Activated CD4-positive, alpha-beta memory T cell treated with anti-CD3 and anti-CD28 coated beads for 36 hours (primary cell): ENCODE measurements at regions not wholly inside any gene's neighbourhood (a gene's known extent, or its start where the extent isn't known, plus 50 kb on each side); places are given as distances from the start of the nearest gene placed in this dataset.

Source experiments
- CTCF ChIA-PET: fragments of 350-600 bp; sonication (Branson Sonifier 250); formaldehyde crosslinking; loops from one replicate; lab custom pipeline; 2021; ENCODE audit warnings: antibody characterized with exemption, inconsistent platforms; lab: Charles Lee
- POLR2A ChIA-PET: fragments of 350-600 bp; sonication (Branson Sonifier 250); formaldehyde crosslinking; loops from one replicate; lab custom pipeline; 2021; ENCODE audit warnings: antibody characterized with exemption; lab: Charles Lee
- DNase-seq: peaks from one replicate; pipeline ENCODE4 v3.0.0-alpha.2; 2020
- H3K27ac Mint-ChIP-seq: one replicate; pipeline ENCODE4 v1.8.0; 2021; ENCODE audit warnings: mixed read lengths
- H3K27me3 Mint-ChIP-seq: one replicate; pipeline ENCODE4 v1.8.0; 2021; ENCODE audit warnings: mixed read lengths
- H3K36me3 Mint-ChIP-seq: one replicate; pipeline ENCODE4 v1.8.0; 2021; ENCODE audit warnings: mixed read lengths
- H3K4me1 Mint-ChIP-seq: one replicate; pipeline ENCODE4 v1.8.0; 2021; ENCODE audit warnings: low read depth, mixed read lengths
- H3K4me3 Mint-ChIP-seq: one replicate; pipeline ENCODE4 v1.8.0; 2021; ENCODE audit warnings: mild to moderate bottlenecking, mixed read lengths
- H3K9me3 Mint-ChIP-seq: one replicate; pipeline ENCODE4 v1.8.0; 2021; ENCODE audit warnings: mixed read lengths
- intact Hi-C: fragments of 100-400 bp; cut with micrococcal nuclease; formaldehyde crosslinking; loops from one replicate; pipeline ENCODE4 v1.15.1; 2023

- Mint-ChIP-seq H3K27me3 (no peaks in the 10 kb centered on the region), H3K4me1 (no peaks in the 10 kb centered on the region), H3K4me3 (no peak overlapping the region), H3K9me3 (peaks cover 18% of the 10 kb centered on the region), H3K36me3 (no peaks in the 10 kb centered on the region), H3K27ac (no peak overlapping the region)
- intact Hi-C loops: no loop called here
- ChIA-PET CTCF (no interaction called here), POLR2A (no interaction called here)
- no peak for DNase-seq
Measured at GRCh38 chr9:78724896-78725295, 428.0 kb downstream of the PSAT1 start.

- no peaks in the 10 kb centered on the region for H3K36me3 Mint-ChIP-seq
- H3K9me3 Mint-ChIP-seq: peaks cover 18% of the 10 kb centered on the region
- no peaks in the 10 kb centered on the region for H3K27me3 Mint-ChIP-seq
- H3K4me1 Mint-ChIP-seq: no peaks in the 10 kb centered on the region
- ChIA-PET POLR2A (no interaction called here), CTCF (no interaction called here)
- DNase-seq: no peak
- intact Hi-C loops: no loop called here
- H3K27ac Mint-ChIP-seq: no peak overlapping the region
- no peak overlapping the region for H3K4me3 Mint-ChIP-seq
Measured at GRCh38 chr9:78725503-78725902, 428.6 kb downstream of the PSAT1 start.

GRCh38 chr9:78745331-78745730 is 448.4 kb downstream of the PSAT1 start:
- no peaks in the 10 kb centered on the region for H3K4me1 Mint-ChIP-seq
- no peaks in the 10 kb centered on the region for H3K27me3 Mint-ChIP-seq
- no peak overlapping the region for H3K27ac Mint-ChIP-seq
- ChIA-PET CTCF (no interaction called here), POLR2A (no interaction called here)
- H3K9me3 Mint-ChIP-seq: no peaks in the 10 kb centered on the region
- intact Hi-C loops: no loop called here
- H3K36me3 Mint-ChIP-seq: no peaks in the 10 kb centered on the region
- H3K4me3 Mint-ChIP-seq: no peak overlapping the region
- DNase-seq: no peak

- Mint-ChIP-seq H3K27me3 (no peaks in the 10 kb centered on the region), H3K4me3 (no peak overlapping the region), H3K4me1 (no peaks in the 10 kb centered on the region), H3K9me3 (no peaks in the 10 kb centered on the region), H3K27ac (no peak overlapping the region), H3K36me3 (no peaks in the 10 kb centered on the region)
- POLR2A ChIA-PET: interaction anchor here (0.6 kb wide), 1 partner anchor 40 kb away, joined by 3 read pairs; no protein-coding TSS in a partner anchor
- intact Hi-C loops: no loop called here
- DNase-seq: no peak
- CTCF ChIA-PET: no interaction called here
Measured at GRCh38 chr9:78746010-78746409, 449.1 kb downstream of the PSAT1 start.

- no peak overlapping the region for H3K27ac Mint-ChIP-seq
- peaks cover 3% of the 10 kb centered on the region for H3K9me3 Mint-ChIP-seq
- ChIA-PET POLR2A (no interaction called here), CTCF (no interaction called here)
- no peak for DNase-seq
- H3K27me3 Mint-ChIP-seq: no peaks in the 10 kb centered on the region
- no peaks in the 10 kb centered on the region for H3K4me1 Mint-ChIP-seq
- no peaks in the 10 kb centered on the region for H3K36me3 Mint-ChIP-seq
- intact Hi-C loops: no loop called here
- no peak overlapping the region for H3K4me3 Mint-ChIP-seq
Measured at GRCh38 chr9:78753039-78753438, 456.1 kb downstream of the PSAT1 start.

- no peaks in the 10 kb centered on the region for H3K27me3 Mint-ChIP-seq
- H3K4me3 Mint-ChIP-seq: no peak overlapping the region
- intact Hi-C loops: no loop called here
- no peaks in the 10 kb centered on the region for H3K36me3 Mint-ChIP-seq
- ChIA-PET POLR2A (no interaction called here), CTCF (no interaction called here)
- no peaks in the 10 kb centered on the region for H3K4me1 Mint-ChIP-seq
- peaks cover 3% of the 10 kb centered on the region for H3K9me3 Mint-ChIP-seq
- no peak overlapping the region for H3K27ac Mint-ChIP-seq
- no peak for DNase-seq
Measured at GRCh38 chr9:78756813-78757510, 460.0 kb downstream of the PSAT1 start.

- no peak for DNase-seq
- intact Hi-C loops: no loop called here
- no peaks in the 10 kb centered on the region for H3K36me3 Mint-ChIP-seq
- POLR2A ChIA-PET: no interaction called here
- no peaks in the 10 kb centered on the region for H3K27me3 Mint-ChIP-seq
- H3K9me3 Mint-ChIP-seq: no peaks in the 10 kb centered on the region
- H3K27ac Mint-ChIP-seq: no peak overlapping the region
- CTCF ChIA-PET: no interaction called here
- H3K4me1 Mint-ChIP-seq: no peaks in the 10 kb centered on the region
- H3K4me3 Mint-ChIP-seq: no peak overlapping the region
Measured at GRCh38 chr9:78763424-78763823, 466.5 kb downstream of the PSAT1 start.

GRCh38 chr9:78765861-78766260 is 468.9 kb downstream of the PSAT1 start:
- Mint-ChIP-seq H3K4me3 (no peak overlapping the region), H3K27me3 (no peaks in the 10 kb centered on the region), H3K9me3 (no peaks in the 10 kb centered on the region), H3K36me3 (no peaks in the 10 kb centered on the region), H3K4me1 (no peaks in the 10 kb centered on the region), H3K27ac (no peak overlapping the region)
- intact Hi-C loops: no loop called here
- POLR2A ChIA-PET: no interaction called here
- DNase-seq: no peak
- CTCF ChIA-PET: no interaction called here

GRCh38 chr9:78767490-78767889 is 470.6 kb downstream of the PSAT1 start:
- intact Hi-C loops: no loop called here
- POLR2A ChIA-PET: no interaction called here

GRCh38 chr9:78769690-78770089 is 472.8 kb downstream of the PSAT1 start:
- Mint-ChIP-seq H3K27me3 (no peaks in the 10 kb centered on the region), H3K4me1 (no peaks in the 10 kb centered on the region), H3K4me3 (no peak overlapping the region), H3K36me3 (no peaks in the 10 kb centered on the region), H3K27ac (no peak overlapping the region), H3K9me3 (no peaks in the 10 kb centered on the region)
- CTCF ChIA-PET: no interaction called here
- no peak for DNase-seq
- intact Hi-C loops: no loop called here
- POLR2A ChIA-PET: no interaction called here

More at GRCh38 chr9:78767490-78767889, 470.6 kb downstream of the PSAT1 start:
- Mint-ChIP-seq H3K4me1 (no peaks in the 10 kb centered on the region), H3K36me3 (no peaks in the 10 kb centered on the region), H3K4me3 (no peak overlapping the region), H3K9me3 (no peaks in the 10 kb centered on the region), H3K27me3 (no peaks in the 10 kb centered on the region), H3K27ac (no peak overlapping the region)
- CTCF ChIA-PET: no interaction called here
- no peak for DNase-seq

- no peak for DNase-seq
- H3K27me3 Mint-ChIP-seq: no peaks in the 10 kb centered on the region
- no peak overlapping the region for H3K4me3 Mint-ChIP-seq
- H3K27ac Mint-ChIP-seq: no peak overlapping the region
- no peaks in the 10 kb centered on the region for H3K36me3 Mint-ChIP-seq
- no peaks in the 10 kb centered on the region for H3K4me1 Mint-ChIP-seq
- ChIA-PET POLR2A (no interaction called here), CTCF (no interaction called here)
- no peaks in the 10 kb centered on the region for H3K9me3 Mint-ChIP-seq
- intact Hi-C loops: no loop called here
Measured at GRCh38 chr9:78775211-78775610, 478.3 kb downstream of the PSAT1 start.

GRCh38 chr9:78775696-78776295 is 478.9 kb downstream of the PSAT1 start:
- no peak overlapping the region for H3K27ac Mint-ChIP-seq
- no peaks in the 10 kb centered on the region for H3K9me3 Mint-ChIP-seq
- no peak overlapping the region for H3K4me3 Mint-ChIP-seq
- no peak for DNase-seq
- POLR2A ChIA-PET: no interaction called here
- H3K27me3 Mint-ChIP-seq: no peaks in the 10 kb centered on the region
- CTCF ChIA-PET: no interaction called here
- H3K36me3 Mint-ChIP-seq: no peaks in the 10 kb centered on the region
- no peaks in the 10 kb centered on the region for H3K4me1 Mint-ChIP-seq
- intact Hi-C loops: no loop called here

GRCh38 chr9:78777747-78778146 is 480.8 kb downstream of the PSAT1 start:
- Mint-ChIP-seq H3K4me1 (no peaks in the 10 kb centered on the region), H3K27ac (no peak overlapping the region), H3K27me3 (no peaks in the 10 kb centered on the region), H3K36me3 (no peaks in the 10 kb centered on the region), H3K4me3 (no peak overlapping the region), H3K9me3 (no peaks in the 10 kb centered on the region)
- ChIA-PET POLR2A (no interaction called here), CTCF (no interaction called here)
- no peak for DNase-seq
- intact Hi-C loops: no loop called here
